NCI-H1417 (cell line): ENCODE measurements at regions not wholly inside any gene's neighbourhood (a gene's known extent, or its start where the extent isn't known, plus 50 kb on each side); places are given as distances from the start of the nearest gene placed in this dataset.
"Not testable (repeated sequence)": the region's sequence is repeated elsewhere in the genome, so short reads cannot be mapped to it uniquely, and the experiment has no call there.

Source experiments
- DNase-seq, 3 experiments: peaks; one replicate each; lab custom pipeline; 2025; lab: John Stamatoyannopoulos, UW

DNA sequence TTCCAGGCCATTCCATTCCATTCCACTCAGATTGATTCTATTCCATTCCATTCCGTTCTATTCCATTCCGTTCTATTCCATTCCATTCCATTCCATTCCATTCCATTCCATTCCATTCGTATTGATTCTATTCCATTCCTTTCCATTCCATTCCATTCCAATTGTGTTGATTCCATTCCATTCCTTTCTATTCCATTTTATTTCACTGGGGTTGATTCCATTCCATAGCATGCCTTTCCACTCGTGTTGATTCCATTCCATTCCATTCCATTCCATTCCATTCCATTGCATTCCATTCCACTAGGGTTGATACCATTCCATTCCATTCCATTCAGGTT is 1142.3 kb downstream of the RPIA start:
- DNase-seq: no peak

DNA sequence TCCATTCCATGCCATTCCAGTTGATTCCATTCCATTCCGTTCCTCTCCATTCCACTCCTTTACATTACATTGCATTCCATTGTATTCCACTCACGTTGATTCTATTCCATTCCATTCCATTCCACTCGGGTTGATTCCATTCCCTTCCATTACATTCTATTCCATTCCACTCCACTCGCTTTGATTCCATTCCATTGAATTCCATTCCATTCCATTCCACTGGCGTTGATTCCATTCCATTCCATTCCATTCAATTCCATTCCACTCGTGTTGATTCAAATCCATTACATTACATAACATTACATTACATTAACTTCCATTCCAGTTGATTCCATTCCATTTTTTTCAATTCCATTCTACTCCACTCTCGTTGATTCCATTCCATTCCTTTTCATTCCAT is 1142.8 kb downstream of the RPIA start:
- no peak for DNase-seq

DNA sequence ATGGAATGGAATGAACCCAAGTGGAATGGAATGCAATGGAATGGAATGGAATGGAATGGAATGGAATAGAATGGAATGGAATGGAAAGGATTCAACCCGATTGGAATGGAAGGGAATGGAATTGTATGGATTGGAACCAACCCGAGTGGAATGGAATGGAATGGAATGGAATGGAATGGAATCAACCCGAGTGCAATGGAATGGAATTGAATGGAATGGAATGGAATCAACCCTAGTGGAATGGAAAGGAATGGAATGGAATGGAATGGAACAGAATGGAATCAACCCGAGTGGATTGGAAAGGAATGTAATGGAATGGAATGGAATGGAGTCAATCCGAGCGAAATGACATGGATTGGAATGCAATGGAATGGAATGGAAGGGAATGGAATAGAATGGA is 1144.9 kb downstream of the RPIA start:
- not testable (repeated sequence) for DNase-seq

DNA sequence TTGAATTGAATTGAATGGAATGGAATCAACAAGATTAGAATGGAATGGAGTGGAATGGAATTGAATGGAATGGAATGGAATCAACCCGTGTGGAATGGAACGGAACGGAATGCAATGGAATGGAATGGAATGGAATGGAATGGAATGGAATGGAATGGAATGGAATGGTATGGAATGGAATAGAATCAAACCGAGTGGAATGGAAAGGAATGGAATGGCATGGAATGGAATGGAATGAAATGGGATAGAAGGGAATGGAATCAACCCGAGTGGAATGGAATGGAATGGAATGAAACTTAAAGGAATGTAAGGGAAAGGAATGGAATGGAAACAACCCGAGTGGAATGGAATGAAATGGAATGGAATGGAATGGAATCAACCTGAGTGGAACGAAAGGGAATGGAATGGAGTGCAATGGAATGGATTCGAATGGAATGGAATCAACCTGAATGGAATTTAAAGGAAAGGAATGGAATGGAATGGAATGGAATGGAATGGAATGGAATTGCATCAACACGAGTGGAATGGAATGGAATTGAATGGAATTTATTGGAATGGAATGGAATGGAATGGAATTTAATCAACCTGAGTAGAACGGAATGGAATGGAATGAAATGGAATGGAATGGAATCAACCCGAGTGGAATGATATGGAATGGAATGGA is 1146.6 kb downstream of the RPIA start:
- no peak for DNase-seq

DNA sequence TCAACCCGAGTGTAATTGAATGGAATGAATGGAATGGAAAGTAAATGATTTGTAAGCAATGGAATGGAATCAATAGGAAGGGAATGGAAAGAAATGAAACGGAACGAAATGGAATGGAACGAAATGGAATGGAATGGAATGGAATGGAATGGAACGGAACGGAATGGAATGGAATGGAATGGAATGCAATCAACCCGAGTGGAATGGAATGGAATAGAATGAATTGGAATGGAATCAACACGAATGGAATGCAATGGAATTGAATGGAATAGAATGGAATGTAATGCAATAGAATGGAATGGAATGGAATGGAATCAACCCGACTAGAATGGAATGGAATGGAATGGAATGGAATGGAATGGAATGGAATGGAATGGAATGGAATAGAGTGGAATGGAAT is 1148.7 kb downstream of the RPIA start:
- not testable (repeated sequence) for DNase-seq

DNA sequence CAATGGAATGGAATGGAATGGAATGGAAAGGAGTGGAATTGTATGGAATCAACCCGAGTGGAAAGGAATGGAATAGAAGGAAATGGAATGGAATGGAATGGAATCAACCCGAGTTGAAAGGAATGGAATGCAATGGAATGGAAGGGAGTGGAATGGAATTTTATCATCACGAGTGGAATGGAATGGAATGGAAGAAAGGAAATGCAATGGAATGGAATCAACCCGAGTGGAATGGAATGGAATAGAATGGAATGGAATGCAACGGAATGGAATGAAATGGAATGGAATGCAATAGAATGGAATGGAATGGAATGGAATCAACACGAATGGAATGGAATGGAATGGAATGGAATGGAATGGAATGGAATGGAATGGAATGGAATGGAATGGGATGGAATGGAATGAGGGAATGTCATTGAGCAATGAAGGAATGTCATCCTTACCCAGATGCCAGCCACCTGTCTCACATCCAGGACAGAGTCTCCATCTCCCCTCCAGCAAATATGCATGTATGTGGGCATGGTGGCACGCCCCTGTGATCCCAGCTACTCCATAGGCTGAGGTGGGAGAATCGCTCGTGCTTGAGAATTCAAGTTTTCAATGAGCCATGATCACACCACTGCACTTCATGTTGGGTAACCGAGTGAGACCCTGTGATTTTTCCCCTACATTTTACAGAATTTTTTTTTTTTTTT is 1149.5 kb downstream of the RPIA start:
- DNase-seq: not testable (repeated sequence)

DNA sequence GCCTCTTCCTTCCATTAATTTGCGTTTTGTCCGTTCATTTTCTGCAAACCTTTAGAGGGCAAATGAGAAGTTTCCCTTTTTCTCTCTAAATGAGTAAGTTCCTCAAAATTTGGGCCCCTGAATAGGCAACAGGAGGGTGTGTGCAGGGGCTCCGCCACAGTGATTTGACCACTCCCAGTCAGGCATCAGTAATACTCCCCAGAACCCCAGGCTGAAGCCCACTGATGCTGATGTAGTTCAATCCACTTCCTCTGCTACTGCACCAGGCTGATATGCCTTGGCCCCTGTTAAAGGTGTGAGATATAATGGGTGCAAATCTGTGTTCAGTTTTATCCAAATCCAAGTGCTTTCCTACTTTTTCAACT is 1150.0 kb downstream of the RPIA start:
- no peak for DNase-seq

DNA sequence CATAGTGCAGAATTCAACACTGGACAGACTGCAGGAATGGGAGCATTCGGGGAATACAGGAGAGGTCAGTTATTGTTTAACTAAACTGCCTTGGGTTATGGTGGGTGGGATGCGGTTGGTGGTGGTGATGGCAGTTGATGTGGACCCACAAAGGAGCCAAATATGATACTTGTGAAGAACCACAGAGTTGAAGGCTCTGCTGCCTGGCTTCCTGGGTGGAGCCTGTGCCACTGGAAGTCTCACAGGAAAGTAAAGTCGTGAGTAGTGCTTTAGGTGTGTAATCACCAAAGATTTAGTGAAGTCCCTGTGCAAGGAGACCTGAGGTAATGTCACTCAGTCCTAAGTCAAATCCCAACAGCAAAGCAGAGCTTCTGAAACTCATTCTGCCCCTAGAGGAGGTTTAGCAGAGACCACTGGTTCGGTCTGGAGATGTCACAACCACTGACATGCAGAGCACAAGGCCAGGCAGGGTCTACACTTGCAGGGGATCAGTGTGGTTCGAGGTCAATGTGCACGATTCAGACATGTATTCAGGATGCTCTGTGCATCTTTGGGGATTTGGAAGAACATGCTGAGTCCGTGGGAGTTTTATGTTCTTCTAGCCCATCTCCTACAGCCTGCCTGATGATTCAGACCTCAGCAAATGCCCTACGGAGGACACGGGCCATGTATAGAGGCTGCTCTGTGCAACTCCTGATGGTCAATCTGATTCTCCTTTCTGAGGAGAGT is 1150.9 kb downstream of the RPIA start:
- DNase-seq: no peak

DNA sequence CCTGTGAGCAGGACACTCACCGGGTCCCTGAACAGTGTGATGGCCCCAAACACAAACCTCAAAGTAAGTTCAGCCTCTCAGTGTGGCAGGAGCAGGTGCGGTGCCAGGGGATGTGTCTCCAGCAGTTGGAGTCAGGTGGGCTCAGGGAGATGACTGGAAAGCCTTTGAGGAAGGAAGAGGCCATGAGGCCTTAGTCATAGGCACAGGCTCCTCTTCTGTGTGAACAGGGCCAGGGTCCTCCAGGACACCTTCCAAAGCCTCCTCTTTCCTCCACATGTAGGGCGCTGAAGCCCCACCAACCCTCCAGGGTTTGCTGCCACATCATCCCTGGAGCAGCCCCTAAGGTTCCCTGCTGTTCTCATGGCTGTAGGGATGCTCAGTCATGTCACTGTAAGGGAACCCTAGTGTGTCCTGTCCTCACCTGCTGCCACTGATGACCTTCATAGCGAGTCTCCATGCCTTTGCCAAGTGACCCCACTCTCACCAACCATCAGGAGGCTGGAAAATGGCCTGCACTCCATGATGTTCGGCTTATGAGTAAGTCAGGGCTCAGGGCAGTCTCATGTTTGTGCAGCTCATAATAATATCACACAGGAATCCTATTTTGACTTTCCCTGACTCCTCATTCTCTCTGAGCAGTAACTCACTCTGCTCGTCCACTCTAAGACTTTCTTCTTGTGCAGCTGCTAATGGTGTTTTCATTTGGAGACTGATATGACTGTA is 1152.9 kb downstream of the RPIA start:
- no peak for DNase-seq

DNA sequence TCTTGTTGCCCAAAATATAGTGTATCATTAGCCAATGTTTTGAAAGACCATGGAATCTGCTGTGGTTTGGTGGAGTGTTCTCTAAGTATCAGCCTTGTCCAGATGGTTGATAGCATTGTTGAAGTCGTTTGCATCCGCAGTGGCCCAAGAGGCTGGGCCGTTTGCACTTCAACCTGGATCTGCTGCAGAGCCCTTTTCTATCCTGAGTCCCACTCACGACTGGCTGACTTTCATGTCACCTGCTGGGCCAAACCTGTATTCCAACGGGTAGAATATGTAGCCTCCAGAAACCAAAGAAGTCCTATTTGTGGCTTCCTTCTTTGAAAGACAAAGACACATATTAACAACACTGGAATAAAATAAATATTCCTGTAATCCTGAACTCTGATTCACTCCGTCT is 1154.1 kb downstream of the RPIA start:
- DNase-seq: no peak

DNA sequence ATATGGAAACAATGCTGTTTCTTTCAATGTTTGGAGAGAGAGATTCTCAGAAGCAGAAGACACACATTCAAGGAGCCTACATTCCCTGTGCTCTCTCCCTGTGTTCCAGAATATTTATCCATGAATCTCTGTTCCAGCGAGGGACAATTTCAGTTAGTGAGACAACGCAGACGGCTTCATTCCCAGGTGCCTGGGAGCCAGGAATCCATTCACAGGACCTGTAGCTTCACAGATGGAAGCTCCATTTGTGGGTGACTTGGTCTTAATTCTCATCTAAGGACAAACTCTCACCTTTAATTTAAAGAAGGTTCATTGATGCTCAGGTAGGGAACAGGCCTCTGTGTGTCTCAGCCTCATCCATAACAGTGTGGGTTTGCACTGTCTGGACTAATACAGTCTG is 1156.6 kb downstream of the RPIA start:
- DNase-seq: no peak

DNA sequence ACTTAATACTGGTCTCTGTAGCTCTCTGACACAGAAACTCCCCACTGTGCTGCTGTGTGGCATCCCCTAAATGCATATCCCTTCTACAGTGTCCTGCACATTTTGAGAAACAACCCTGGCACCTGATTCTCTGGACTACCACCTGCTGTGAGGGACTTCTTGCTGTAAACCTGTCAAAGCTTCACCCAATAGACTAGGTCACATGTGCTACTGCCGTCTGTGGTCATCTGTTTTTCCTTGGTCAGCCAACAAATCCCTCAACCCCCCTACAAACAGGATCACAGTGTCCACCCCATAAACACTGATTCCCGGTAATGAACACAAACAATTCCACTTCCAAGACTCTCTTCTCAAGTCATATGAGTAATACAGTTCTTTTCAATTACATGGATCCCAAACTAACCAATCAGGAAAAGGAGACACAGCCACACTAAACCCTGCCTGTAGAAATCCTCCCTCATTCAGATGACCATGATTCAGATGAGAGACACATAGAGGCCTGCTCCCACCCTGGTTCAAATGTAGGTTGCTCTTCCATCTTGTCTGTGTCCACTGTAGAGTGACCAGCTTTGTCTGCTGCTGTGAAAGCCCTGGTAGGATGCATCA is 1157.4 kb downstream of the RPIA start:
- DNase-seq: no peak

DNA sequence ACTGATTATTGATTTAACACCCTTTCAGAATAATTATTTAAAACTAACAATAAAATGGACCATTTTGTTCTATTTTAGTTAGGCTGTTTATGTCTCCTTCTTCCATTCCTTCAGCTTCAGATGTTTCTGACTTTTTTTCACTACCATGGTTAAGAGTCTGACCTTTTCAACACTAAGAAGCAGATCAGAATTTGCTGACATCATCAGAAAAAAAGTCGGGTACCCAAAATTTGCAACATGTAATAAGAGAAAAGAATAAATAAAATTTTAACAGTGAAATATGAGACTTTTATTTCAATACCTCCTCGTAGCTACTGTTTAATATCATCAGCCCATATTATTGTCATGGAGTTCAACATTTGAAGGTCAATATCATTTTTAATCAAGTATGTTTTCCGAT is 1158.3 kb downstream of the RPIA start:
- DNase-seq: no peak

DNA sequence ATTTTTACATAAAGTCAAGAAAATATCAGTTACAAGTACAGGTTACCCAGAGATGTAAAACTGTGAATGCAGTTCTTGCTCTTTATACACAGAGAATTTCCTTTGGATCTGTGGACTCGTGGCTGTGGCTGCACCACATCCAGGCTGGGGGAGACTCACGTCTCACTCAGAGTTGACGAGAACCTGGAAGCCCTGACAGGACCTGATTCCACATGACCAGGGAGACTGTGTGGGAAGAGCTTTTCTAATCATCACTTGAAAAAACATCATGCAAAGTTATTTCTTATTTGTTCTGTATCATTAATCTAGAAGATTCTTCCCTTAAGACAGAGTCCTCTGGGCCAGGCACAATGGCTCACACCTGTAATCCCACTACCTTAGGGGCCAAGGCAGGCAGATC is 1159.0 kb downstream of the RPIA start:
- no peak for DNase-seq

DNA sequence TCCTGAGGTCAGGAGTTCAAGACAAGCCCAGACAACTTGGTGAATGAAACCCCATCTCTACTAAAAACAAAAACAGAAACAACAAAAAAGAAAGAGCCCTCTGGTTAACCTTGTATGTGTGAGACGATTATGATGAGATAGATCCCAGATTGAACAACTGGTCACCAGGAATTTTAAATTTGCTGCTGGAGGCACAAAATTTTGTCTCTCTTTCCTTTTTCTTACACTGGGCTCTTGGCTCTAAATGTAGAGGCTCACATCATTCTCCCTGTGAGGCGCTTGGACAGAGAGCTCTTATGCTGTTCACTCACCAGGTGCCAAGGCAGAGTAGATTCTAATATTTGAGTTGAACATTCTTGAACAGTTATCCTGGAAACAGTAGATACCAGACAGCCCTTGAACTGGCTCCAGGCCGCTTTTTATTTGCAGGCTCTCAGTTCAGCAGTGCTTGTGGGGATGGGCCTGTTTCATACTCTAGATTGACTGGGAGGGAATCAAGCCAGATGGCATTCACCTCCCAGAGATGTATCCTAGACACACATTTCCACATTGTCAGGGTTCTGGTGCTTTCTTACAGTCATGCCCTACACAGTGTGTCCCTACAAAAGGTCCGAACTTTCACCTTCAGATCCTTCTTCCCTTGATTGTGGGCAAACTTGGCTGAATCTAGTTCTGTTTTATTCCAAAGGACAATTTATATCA is 1159.6 kb downstream of the RPIA start:
- no peak for DNase-seq

DNA sequence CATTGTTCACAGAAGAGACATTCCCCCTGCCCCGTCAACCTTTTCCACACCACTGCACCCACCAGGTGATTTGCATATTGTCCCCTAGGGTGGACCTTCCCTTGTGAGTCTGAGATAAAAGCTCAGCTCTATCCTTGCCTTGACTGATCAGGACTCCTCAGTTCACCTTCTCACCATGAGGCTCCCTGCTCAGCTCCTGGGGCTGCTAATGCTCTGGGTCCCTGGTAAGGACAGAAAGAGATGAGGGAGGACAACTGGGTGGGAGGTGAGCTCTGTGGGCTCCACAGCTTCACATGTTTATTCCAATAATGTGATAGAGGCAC is 1160.1 kb downstream of the RPIA start:
- no peak for DNase-seq

DNA sequence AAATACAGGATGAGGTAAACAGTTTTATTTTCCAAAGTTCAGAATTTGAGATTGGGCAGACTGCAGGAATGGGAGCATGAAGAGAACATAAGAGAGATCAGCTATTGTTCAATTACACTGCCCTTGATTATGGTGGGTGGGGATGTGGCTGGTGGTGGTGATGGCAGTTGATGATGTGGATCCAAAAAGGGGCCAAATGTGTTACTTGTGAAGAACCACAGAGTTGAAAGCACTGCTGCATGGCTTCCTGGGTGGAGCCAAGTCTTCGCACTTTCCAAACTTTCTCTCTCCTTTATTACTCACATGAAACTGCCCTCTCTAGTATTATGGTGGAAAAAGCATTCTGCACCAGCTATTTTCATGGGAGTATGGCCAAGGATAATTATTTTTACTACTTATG is 1162.0 kb downstream of the RPIA start:
- DNase-seq: not testable (repeated sequence)

DNA sequence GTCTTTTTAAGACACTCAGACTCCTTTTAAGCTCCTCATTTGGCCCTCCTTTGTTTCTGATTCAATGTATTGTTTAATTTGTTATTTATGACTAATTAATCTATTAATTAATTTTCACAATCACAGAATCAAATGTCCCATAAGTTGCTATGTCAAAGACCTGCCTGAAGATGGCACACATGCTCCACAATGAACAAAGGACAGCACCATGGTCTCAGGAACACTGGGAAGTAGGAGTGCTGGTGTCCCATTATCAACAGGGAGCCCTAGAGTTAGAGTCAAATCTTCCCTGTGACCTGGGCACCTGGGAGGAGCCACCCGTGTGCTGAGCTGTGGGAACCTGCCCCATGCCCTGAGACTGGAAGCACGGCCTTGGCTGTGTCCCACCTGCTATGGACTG is 1164.3 kb downstream of the RPIA start:
- not testable (repeated sequence) for DNase-seq

DNA sequence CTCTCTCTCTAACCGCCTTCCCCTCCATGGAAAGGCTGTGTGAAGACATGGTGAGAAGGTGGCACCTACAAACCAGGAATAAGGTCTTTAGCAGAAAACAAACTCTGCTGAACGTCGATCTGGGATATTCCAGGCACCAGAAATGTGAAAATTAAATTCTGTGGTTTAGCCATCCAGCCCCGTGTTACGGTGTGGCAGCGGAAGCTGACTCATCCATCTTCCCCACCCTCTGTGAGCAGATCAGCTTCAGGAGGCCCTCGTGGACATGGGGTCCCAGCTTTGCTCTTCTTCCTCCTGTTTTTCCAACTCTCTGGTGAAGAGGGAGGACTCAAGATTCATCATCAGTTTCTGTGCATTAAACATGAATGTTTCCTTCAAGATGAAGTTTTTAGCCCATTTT is 1164.8 kb downstream of the RPIA start:
- not testable (repeated sequence) for DNase-seq

DNA sequence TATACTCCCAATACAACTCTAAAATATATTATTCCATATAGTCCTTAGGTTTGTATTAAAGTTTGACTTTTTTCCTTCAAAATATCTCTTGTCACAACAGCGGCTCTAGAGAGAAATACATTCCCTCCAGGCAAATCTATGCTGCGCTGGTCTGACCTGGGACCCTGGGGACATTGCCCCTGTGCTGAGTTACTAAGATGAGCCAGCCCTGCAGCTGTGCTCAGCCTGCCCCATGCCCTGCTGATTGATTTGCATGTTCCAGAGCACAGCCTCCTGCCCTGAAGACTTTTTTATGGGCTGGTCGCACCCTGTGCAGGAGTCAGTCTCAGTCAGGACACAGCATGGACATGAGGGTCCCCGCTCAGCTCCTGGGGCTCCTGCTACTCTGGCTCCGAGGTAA is 1170.7 kb downstream of the RPIA start:
- DNase-seq: not testable (repeated sequence)

DNA sequence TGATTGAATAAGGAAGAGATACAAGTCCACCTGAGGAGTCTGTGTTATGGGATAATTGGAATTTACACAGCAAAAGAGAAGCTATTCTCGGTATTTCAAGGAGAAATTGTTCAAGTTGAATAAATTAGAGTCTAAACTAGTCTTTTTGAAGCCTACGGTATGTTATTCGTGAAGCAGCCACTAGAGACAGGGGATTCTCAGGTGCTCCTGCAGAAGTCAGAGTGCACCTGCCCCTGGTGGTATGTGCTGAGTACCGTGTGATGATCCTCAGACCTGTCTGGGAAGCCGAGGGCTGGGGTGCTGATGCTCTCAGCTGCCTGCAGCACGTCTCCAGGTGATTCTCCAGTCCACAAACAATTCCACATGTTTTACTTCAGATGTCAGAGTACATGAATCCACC is 1171.7 kb downstream of the RPIA start:
- not testable (repeated sequence) for DNase-seq
